ENCODE measurements at regions not wholly inside any gene's neighbourhood (a gene's known extent, or its start where the extent isn't known, plus 50 kb on each side); places are given as distances from the start of the nearest gene placed in this dataset.

DNA sequence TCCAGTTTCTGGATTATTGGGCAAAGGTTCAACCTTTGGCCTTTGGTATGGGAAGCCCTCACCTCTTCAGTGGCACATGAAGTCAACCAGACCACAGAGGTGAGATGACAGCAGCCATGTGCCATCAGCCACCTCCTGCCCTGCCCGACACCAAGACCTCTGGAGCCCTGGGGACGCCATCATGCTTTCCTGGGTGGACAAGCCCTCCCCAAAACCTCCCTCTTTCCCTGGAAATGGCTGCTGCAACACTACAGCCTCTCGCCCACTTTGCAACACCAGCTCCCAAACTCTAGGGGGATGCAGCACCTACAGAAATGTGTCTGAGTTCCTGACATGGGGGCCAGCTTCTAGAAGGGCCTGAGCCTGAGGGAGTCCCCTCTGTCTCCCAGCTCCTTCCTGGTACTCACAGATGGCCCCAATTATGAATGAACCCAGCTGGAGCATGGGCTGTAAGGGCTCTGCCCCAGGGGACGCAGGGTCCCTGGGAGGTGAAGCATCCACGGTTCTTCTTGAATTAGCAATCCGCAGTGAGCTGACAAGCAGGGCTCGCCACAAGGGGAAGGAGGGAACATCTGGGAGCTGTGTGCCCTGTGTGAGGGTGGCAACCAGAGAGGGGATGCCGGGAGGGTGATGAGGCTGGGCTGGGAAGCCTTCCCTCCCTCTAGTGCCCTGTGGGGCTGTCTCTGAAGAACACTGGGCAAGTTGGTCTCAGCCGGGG lies 268.5 kb upstream of the HDAC4 start:
- CTCF ChIA-PET = no interaction called here
- intact Hi-C loops (cut with micrococcal nuclease; ENCODE audit: unreplicated experiment) = no loop called here
- H3K9ac ChIP-seq (ENCODE audit: control insufficient read depth, insufficient read depth, low read length) = no peak overlapping the region
- in situ Hi-C loops (cut with MboI) = no loop called here
- H3K27me3 ChIP-seq (replicated peaks in 1 of 2; ENCODE audit: control insufficient read depth in 2 of 2, insufficient read depth in 2 of 2, low read length in 1 of 2) = no peaks in the 10 kb centered on the region; a peak in 1 of 4 replicates
- H3K4me3 ChIP-seq = no peak overlapping the region
- no peak overlapping the region for H3K4me2 ChIP-seq (ENCODE audit: control insufficient read depth, insufficient read depth)
- RAD21 ChIA-PET (ENCODE audit: unreplicated experiment) = no interaction called here
- H3K36me3 ChIP-seq (ENCODE audit: control insufficient read depth in 2 of 2, insufficient read depth in 2 of 2, low read length in 1 of 2) = no peaks in the 10 kb centered on the region
- no peak for ATAC-seq
- no peaks in the 10 kb centered on the region for H3K9me3 ChIP-seq (replicated peaks; ENCODE audit: control insufficient read depth, insufficient read depth, low read length)
- no peak overlapping the region for H3K27ac ChIP-seq (ENCODE audit: control insufficient read depth, insufficient read depth)
- H2AFZ ChIP-seq (ENCODE audit: control insufficient read depth, low read depth, low read length) = no peak overlapping the region
- WGBS (ENCODE audit: insufficient coverage, insufficient replicate concordance, low lambda C conversion rate, missing lambda C conversion rate) = 16% methylated on average over 9 of the region's 9 CpGs
- no peak for DNase-seq (ENCODE audit: low read depth, low spot score)
- no TSS peak for BruUV-seq (replicated peaks)
- H4K20me1 ChIP-seq (ENCODE audit: control insufficient read depth, insufficient read depth) = no peaks in the 10 kb centered on the region
- SMC1A ChIA-PET (ENCODE audit: uncharacterized antibody, unreplicated experiment) = no interaction called here
- TF ChIP-seq ZNF207 (IDR thresholded peaks at IDR 0.05; ENCODE audit: borderline replicate concordance) (no peak), DPF2 (IDR thresholded peaks at IDR 0.05) (no peak), TARDBP (IDR thresholded peaks at IDR 0.05; ENCODE audit: borderline replicate concordance) (no peak), IKZF2 (IDR thresholded peaks at IDR 0.05) (no peak), PML (IDR thresholded peaks at IDR 0.05; ENCODE audit: low read length) (no peak), NFXL1 (IDR thresholded peaks at IDR 0.05; ENCODE audit: borderline replicate concordance) (no peak), POU2F2 (IDR thresholded peaks at IDR 0.05; ENCODE audit: borderline replicate concordance, low read depth, low read length) (no peak), IKZF1 (conservative IDR thresholded peaks at IDR 0.05) (no peak), HDGF (IDR thresholded peaks at IDR 0.05) (no peak), RELA (IDR thresholded peaks at IDR 0.05; ENCODE audit: borderline replicate concordance, partially characterized antibody) (no peak), RCOR1 (conservative IDR thresholded peaks at IDR 0.05; ENCODE audit: low read depth, low read length) (no peak), ZNF592 (IDR thresholded peaks at IDR 0.05) (no peak), POLR2AphosphoS5 (IDR thresholded peaks at IDR 0.05; ENCODE audit: low read length) (no peak), SUPT20H (IDR thresholded peaks at IDR 0.05; ENCODE audit: borderline replicate concordance, control insufficient read depth, low read depth, low read length) (no peak)
- TF ChIP-seq, protein P1, sequence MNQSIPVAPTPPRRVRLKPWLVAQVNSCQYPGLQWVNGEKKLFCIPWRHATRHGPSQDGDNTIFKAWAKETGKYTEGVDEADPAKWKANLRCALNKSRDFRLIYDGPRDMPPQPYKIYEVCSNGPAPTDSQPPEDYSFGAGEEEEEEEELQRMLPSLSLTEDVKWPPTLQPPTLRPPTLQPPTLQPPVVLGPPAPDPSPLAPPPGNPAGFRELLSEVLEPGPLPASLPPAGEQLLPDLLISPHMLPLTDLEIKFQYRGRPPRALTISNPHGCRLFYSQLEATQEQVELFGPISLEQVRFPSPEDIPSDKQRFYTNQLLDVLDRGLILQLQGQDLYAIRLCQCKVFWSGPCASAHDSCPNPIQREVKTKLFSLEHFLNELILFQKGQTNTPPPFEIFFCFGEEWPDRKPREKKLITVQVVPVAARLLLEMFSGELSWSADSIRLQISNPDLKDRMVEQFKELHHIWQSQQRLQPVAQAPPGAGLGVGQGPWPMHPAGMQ (IDR thresholded peaks at IDR 0.05; ENCODE audit: borderline replicate concordance) = no peak
- no peak for FAIRE-seq
- no peaks in the 10 kb centered on the region for H3K79me2 ChIP-seq (ENCODE audit: control insufficient read depth, insufficient read depth, low read length)
- POLR2A ChIA-PET = no interaction called here
- H3K4me1 ChIP-seq (ENCODE audit: control insufficient read depth, insufficient read depth, low read length) = no peaks in the 10 kb centered on the region

All from GM12878 (cell line).